ENCODE measurements at regions not wholly inside any gene's neighbourhood (a gene's known extent, or its start where the extent isn't known, plus 50 kb on each side); places are given as distances from the start of the nearest gene placed in this dataset.
A peak's percentile ranks its signal among the peaks of the same experiment; 100 is the strongest.

GRCh38 chr6:105786449-105786848, 299.7 kb upstream of the PRDM1 start:
- CTCF ChIA-PET, result interaction anchor here (0.6 kb wide), 1 partner anchor 355 kb away, joined by 3 read pairs; no protein-coding TSS in a partner anchor
- Mint-ChIP-seq H3K27me3 (peaks cover 15% of the 10 kb centered on the region), H3K4me3 (no peak overlapping the region), H3K36me3 (peaks cover 8% of the 10 kb centered on the region), H3K4me1 (peaks cover 76% of the 10 kb centered on the region), H3K9me3 (no peaks in the 10 kb centered on the region), H3K27ac (no peak overlapping the region)
- DNase-seq, result no peak

DNA sequence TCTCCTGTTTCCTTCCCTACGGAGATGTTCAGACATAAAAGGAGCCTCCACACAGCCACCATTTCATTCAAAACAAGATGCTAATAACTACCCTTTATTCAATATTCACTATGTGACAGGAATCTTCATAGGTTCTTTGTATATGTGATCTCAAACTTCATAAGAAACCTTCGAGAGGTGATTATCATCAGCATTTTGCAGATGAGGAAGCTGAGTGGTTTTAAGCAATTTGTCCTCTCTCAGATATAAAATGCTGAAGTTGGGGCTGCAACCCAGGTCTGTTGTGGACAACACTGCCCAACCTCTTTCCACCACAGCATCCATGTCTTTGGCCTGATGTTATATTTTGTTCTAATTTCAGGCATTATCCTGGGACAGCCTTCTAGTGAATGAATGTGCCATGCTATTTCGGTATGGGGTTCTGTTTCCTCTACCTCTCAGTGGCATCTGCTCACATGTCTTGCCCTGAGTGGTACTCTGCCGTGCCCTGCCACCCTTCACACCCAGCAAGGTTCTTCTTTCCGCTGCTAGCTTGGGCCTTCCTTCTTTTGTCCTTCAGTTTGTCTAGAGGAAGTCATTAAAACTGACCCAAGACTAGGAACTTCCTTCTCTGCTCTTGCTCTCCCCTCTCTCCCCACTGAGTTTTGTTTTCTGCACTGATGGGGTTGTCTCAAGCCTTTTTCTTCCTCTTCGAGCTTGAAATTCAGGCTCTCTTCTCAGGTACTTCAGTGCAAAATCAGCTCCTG, 300.9 kb upstream of the PRDM1 start:
- H3K36me3 Mint-ChIP-seq, result peaks cover 8% of the 10 kb centered on the region
- no peak overlapping the region for H3K27ac Mint-ChIP-seq
- H3K27me3 Mint-ChIP-seq, result peaks cover 15% of the 10 kb centered on the region
- H3K4me1 Mint-ChIP-seq, result peaks cover 78% of the 10 kb centered on the region
- H3K4me3 Mint-ChIP-seq, result no peak overlapping the region
- no peak for DNase-seq
- CTCF ChIA-PET, result no interaction called here
- no peaks in the 10 kb centered on the region for H3K9me3 Mint-ChIP-seq

DNA sequence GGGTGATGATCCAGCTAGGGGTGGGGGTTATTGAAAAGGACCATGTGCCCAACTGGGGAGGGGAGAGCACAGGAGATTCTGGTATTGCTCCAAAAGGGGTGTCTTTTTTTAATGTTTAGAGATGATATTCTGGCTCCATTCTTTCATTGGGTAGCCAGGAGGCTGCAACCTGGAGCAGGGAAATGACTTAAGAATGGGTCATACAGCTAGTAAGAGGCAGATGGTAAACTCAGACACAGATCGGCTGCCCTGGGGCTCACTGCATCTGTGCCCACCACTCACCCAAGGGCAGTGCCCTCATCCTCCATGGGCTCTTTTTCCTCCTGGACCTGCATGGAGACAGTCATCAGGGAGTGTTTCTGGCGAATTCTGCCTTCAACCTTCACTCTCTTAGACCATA, 302.0 kb upstream of the PRDM1 start:
- Mint-ChIP-seq H3K36me3 (peaks cover 8% of the 10 kb centered on the region), H3K27ac (no peak overlapping the region), H3K27me3 (peaks cover 15% of the 10 kb centered on the region), H3K4me1 (peaks cover 82% of the 10 kb centered on the region), H3K4me3 (no peak overlapping the region), H3K9me3 (peaks cover 3% of the 10 kb centered on the region)
- CTCF ChIA-PET, result no interaction called here
- DNase-seq, result no peak

- peaks cover 88% of the 10 kb centered on the region for H3K4me1 Mint-ChIP-seq
Observed at GRCh38 chr6:105783333-105783935, 302.7 kb upstream of the PRDM1 start.

DNA sequence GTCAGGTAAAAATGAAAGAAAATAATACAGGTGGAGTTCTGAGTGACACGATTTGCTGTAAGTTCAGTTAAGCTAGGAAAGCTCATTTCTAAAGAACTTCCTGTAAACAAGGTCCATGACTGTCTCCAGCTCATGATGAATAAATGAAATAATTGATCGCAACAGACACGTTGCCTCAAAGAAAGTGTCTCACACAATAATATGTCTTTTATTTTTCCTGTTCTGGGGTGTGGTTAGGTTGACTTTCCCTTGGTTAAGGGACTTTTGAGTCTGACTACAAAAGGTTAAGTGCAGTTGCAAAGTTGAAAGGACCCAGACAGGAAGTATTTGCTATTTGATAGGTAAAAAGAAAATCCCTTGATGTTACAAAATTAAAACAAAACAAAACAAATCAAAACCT, 304.2 kb upstream of the PRDM1 start:
- peaks cover 11% of the 10 kb centered on the region for H3K9me3 Mint-ChIP-seq
- H3K27me3 Mint-ChIP-seq, result peaks cover 15% of the 10 kb centered on the region
- peaks cover 7% of the 10 kb centered on the region for H3K36me3 Mint-ChIP-seq
- H3K27ac Mint-ChIP-seq, result peak overlapping the region; percentile 87
- DNase-seq, result no peak
- peaks cover 77% of the 10 kb centered on the region for H3K4me1 Mint-ChIP-seq
- CTCF ChIA-PET, result interaction anchor here (1.3 kb wide), 1 partner anchor 9 kb away, joined by 3 read pairs; no protein-coding TSS in a partner anchor
- H3K4me3 Mint-ChIP-seq, result peak overlapping the region; percentile 21

More at GRCh38 chr6:105783333-105783935, 302.7 kb upstream of the PRDM1 start:
- H3K36me3 Mint-ChIP-seq, result peaks cover 8% of the 10 kb centered on the region
- no peak for DNase-seq
- H3K27ac Mint-ChIP-seq, result no peak overlapping the region
- CTCF ChIA-PET, result no interaction called here
- peaks cover 6% of the 10 kb centered on the region for H3K9me3 Mint-ChIP-seq
- H3K27me3 Mint-ChIP-seq, result peaks cover 15% of the 10 kb centered on the region
- no peak overlapping the region for H3K4me3 Mint-ChIP-seq

- peaks cover 11% of the 10 kb centered on the region for H3K9me3 Mint-ChIP-seq
- H3K4me1 Mint-ChIP-seq, result peaks cover 73% of the 10 kb centered on the region
- peak; percentile 32 for DNase-seq
- H3K36me3 Mint-ChIP-seq, result peaks cover 7% of the 10 kb centered on the region
- peaks cover 15% of the 10 kb centered on the region for H3K27me3 Mint-ChIP-seq
- no peak overlapping the region for H3K4me3 Mint-ChIP-seq
- CTCF ChIA-PET, result interaction anchor here (1.3 kb wide), 1 partner anchor 10 kb away, joined by 3 read pairs; no protein-coding TSS in a partner anchor
- peak overlapping the region; percentile 87 for H3K27ac Mint-ChIP-seq
Observed at GRCh38 chr6:105781248-105781647, 304.9 kb upstream of the PRDM1 start.

DNA sequence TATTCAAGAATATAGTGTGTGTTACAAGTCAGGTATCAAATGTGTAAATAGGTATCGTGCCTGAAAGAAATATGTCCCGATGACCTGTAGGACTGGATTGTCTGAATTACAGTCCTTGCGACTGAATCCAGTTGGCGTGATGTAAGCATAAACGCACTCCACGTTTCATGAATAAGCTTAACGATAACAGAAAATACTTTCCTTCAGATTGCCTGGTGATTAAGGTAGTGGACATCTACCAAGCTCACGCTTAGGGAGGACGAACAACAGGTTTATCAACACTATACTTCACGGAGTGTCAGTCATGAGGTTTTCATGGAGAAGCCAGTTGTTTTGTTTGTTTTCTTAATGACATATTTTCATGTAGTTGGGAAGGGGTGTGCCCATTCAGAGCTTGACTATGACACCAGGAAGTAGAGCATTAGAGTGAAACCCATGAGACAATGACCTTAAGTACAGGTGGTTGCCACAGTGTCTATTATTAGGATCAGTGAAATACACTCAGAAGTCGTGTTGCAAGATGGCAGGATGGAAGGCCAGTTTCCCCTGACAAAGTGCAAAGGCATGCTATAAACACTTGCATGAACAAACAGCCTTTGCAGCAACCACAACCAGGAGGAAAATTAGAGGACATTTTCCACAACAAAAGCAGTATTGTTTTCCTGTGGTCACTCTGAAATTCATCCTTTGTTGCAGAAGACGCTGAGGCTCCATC, 305.8 kb upstream of the PRDM1 start:
- Mint-ChIP-seq H3K27me3 (peaks cover 8% of the 10 kb centered on the region), H3K4me3 (no peak overlapping the region), H3K4me1 (peaks cover 66% of the 10 kb centered on the region), H3K36me3 (peaks cover 6% of the 10 kb centered on the region), H3K9me3 (peaks cover 17% of the 10 kb centered on the region), H3K27ac (no peak overlapping the region)
- CTCF ChIA-PET, result no interaction called here
- DNase-seq, result no peak

- no peak for DNase-seq
- H3K4me1 Mint-ChIP-seq, result peaks cover 54% of the 10 kb centered on the region
- peaks cover 23% of the 10 kb centered on the region for H3K9me3 Mint-ChIP-seq
- no peak overlapping the region for H3K27ac Mint-ChIP-seq
- H3K36me3 Mint-ChIP-seq, result peaks cover 9% of the 10 kb centered on the region
- CTCF ChIA-PET, result no interaction called here
- H3K27me3 Mint-ChIP-seq, result peaks cover 2% of the 10 kb centered on the region
- H3K4me3 Mint-ChIP-seq, result no peak overlapping the region
Observed at GRCh38 chr6:105779110-105779509, 307.0 kb upstream of the PRDM1 start.

DNA sequence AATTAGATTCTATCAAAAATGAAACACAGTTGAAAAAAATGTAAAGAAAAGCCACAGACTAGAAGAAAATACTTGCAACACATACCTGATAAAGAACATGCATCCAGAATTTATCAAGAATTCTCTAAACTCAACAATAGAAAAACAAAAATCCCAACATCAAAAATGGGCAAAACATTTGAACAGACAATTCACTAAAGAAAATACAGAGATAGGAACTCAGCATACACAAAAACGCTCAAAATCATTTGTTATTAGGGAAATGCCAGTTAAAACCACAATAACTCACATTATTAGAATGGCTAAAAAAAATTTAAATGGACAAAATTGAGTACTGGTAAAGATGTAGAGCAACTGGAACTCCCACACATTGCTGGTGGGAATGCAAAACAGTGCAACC, 311.0 kb upstream of the PRDM1 start:
- H3K27ac Mint-ChIP-seq, result no peak overlapping the region
- CTCF ChIA-PET, result no interaction called here
- no peak for DNase-seq
- peaks cover 23% of the 10 kb centered on the region for H3K9me3 Mint-ChIP-seq
- no peaks in the 10 kb centered on the region for H3K27me3 Mint-ChIP-seq
- peaks cover 9% of the 10 kb centered on the region for H3K36me3 Mint-ChIP-seq
- H3K4me3 Mint-ChIP-seq, result no peak overlapping the region
- peaks cover 15% of the 10 kb centered on the region for H3K4me1 Mint-ChIP-seq

DNA sequence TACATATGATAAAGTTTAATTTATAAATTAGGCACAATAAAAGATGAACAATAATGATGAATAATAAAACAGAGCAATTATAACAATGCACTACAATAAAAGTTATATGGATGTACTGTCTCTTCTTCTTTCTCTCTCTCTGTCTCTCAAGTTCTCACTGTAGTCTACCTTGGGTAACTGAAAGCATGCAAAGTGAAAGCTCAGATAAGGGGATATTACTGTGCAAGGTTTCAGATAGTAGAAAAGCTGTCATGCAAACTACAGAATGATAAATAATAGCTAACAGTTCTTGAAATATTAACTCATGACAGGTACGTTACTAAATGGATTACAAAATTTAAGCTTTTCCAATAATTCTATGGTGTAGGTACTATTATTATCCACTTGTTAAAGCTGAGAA, 311.9 kb upstream of the PRDM1 start:
- Mint-ChIP-seq H3K4me3 (no peak overlapping the region), H3K4me1 (peaks cover 7% of the 10 kb centered on the region), H3K9me3 (peaks cover 21% of the 10 kb centered on the region), H3K36me3 (peaks cover 9% of the 10 kb centered on the region), H3K27ac (no peak overlapping the region), H3K27me3 (no peaks in the 10 kb centered on the region)
- DNase-seq, result no peak
- CTCF ChIA-PET, result no interaction called here

DNA sequence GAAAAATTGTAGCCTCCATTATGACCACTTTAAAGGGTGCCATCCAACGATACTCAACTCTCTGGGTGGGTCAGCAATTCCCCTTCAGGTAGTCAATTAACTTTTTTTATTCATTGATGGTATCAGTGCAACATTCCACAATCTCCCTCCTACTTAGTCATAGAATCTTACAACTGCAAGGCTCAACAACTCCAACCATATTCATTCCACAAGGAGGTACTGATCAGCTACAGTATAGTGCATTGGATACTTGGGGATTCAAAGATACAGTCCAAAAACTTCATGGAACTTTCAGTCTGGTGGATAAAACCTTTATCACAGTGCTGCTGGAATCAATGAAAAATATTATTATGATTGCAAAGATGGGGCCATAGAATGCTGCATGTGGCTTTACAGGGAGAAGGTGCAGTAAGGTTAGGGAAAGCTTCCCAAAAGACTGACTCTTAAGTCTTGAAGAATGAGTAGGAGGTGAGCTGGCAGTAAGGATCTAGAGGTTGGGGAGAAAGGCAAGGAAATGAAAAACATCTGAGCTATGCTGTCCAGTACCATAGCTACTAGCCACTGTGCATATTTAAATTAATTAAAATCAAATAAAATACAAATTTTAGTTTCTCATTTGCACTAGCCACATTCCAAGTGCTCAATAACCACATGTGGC, 314.7 kb upstream of the PRDM1 start:
- Mint-ChIP-seq H3K27me3 (no peaks in the 10 kb centered on the region), H3K9me3 (peaks cover 12% of the 10 kb centered on the region)
- CTCF ChIA-PET, result no interaction called here

DNA sequence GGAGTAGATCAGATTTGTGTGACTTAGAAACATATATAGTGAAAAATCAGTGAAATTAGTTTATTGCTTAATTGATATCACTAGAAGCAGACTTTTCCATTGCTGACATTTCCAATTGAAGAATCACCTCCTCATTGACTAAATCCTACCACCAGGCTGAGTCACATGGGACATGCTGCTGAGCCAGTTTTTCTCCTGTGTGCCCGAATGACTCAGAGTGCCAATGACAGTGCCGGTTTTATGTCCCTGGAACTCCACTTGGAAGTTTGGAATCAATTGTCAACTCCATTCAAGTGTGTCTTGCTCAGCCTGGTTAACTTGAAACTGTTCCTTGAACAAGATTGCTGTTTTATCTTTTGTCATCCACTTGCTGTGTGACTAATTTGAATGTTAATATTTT, 316.1 kb upstream of the PRDM1 start:
- no peaks in the 10 kb centered on the region for H3K27me3 Mint-ChIP-seq
- no peaks in the 10 kb centered on the region for H3K4me1 Mint-ChIP-seq
- CTCF ChIA-PET, result no interaction called here
- H3K4me3 Mint-ChIP-seq, result no peak overlapping the region
- no peak for DNase-seq
- peaks cover 4% of the 10 kb centered on the region for H3K36me3 Mint-ChIP-seq
- no peak overlapping the region for H3K27ac Mint-ChIP-seq
- peaks cover 3% of the 10 kb centered on the region for H3K9me3 Mint-ChIP-seq

More for the DNA sequence above, 314.7 kb upstream of the PRDM1 start:
- DNase-seq, result no peak
- Mint-ChIP-seq H3K4me3 (no peak overlapping the region), H3K27ac (no peak overlapping the region), H3K4me1 (no peaks in the 10 kb centered on the region), H3K36me3 (peaks cover 7% of the 10 kb centered on the region)

DNA sequence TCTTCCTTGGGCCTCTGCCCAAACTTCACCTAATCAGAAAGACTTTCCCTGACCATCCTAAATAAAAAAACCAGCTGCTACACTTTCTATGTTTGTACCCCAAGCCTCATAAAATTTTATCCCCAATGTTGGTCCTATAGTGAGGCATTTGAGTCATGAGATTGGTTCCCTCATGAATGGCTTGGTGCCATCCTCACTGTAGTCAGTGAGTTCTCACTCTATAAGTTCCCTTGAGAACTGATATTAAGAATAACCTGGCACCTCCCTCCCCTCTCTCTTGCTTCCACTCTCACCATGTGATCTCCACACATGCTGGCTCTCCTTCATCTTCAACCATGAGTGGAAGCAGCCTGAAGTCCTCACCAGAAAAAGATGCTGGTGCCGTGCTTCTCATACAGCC, 316.9 kb upstream of the PRDM1 start:
- H3K27me3 Mint-ChIP-seq, result no peaks in the 10 kb centered on the region
- H3K4me3 Mint-ChIP-seq, result no peak overlapping the region
- CTCF ChIA-PET, result no interaction called here
- H3K27ac Mint-ChIP-seq, result no peak overlapping the region
- H3K4me1 Mint-ChIP-seq, result no peaks in the 10 kb centered on the region
- DNase-seq, result no peak
- peaks cover 4% of the 10 kb centered on the region for H3K36me3 Mint-ChIP-seq
- no peaks in the 10 kb centered on the region for H3K9me3 Mint-ChIP-seq

GRCh38 chr6:105767541-105767940, 318.6 kb upstream of the PRDM1 start:
- Mint-ChIP-seq H3K9me3 (peaks cover 2% of the 10 kb centered on the region), H3K27ac (no peak overlapping the region), H3K4me1 (no peaks in the 10 kb centered on the region), H3K27me3 (peaks cover 8% of the 10 kb centered on the region), H3K36me3 (peaks cover 6% of the 10 kb centered on the region), H3K4me3 (no peak overlapping the region)
- DNase-seq, result no peak
- CTCF ChIA-PET, result no interaction called here
